RWPE2 (cell line): ENCODE measurements at regions not wholly inside any gene's neighbourhood (a gene's known extent, or its start where the extent isn't known, plus 50 kb on each side); places are given as distances from the start of the nearest gene placed in this dataset.

Source experiments
- ATAC-seq: fragments of 200-7000 bp; cut with Tn5 transposase; 3 replicates; pipeline ENCODE4 v1.9.1; 2021; ENCODE audit warnings: low read depth
- DNase-seq: peaks from one replicate; pipeline ENCODE4 v3.0.0-alpha.2; 2020; ENCODE audit warnings: low spot score
- H3K27ac ChIP-seq: fragments of 450-650 bp; 2 replicates; pipeline ENCODE4 v1.5.1; 2017; ENCODE audit warnings: mild to moderate bottlenecking; ENCODE audit not compliant: poor library complexity, severe bottlenecking
- H3K27me3 ChIP-seq: fragments of 250-450 bp; sonication (Bioruptor Pico); 2 replicates; pipeline ENCODE4 v1.5.1; 2021; ENCODE audit warnings: mild to moderate bottlenecking, moderate library complexity; ENCODE audit not compliant: insufficient read depth, poor library complexity, severe bottlenecking
- H3K36me3 ChIP-seq: fragments of 250-450 bp; sonication (Bioruptor Pico); 2 replicates; pipeline ENCODE4 v1.5.1; 2020; ENCODE audit warnings: low read depth, mild to moderate bottlenecking, moderate library complexity
- H3K4me1 ChIP-seq: fragments of 250-450 bp; sonication (Bioruptor Pico); 2 replicates; pipeline ENCODE4 v1.5.1; 2021; ENCODE audit warnings: mild to moderate bottlenecking, moderate library complexity; ENCODE audit not compliant: insufficient read depth, poor library complexity, severe bottlenecking
- H3K4me3 ChIP-seq: fragments of 250-450 bp; sonication (Bioruptor Pico); 2 replicates; pipeline ENCODE4 v1.5.1; 2021; ENCODE audit warnings: mild to moderate bottlenecking, moderate library complexity; ENCODE audit not compliant: severe bottlenecking
- H3K9me3 ChIP-seq: fragments of 250-450 bp; sonication (Bioruptor Pico); 2 replicates; pipeline ENCODE4 v1.5.1; 2021; ENCODE audit warnings: mild to moderate bottlenecking, moderate library complexity; ENCODE audit not compliant: severe bottlenecking
- TF ChIP-seq, protein P1 (sequence below): fragments of 450-650 bp; IDR thresholded peaks from one replicate; pipeline ENCODE4 v1.5.1; 2017; ENCODE audit warnings: mild to moderate bottlenecking, moderate library complexity; ENCODE audit not compliant: poor library complexity, severe bottlenecking

DNA sequence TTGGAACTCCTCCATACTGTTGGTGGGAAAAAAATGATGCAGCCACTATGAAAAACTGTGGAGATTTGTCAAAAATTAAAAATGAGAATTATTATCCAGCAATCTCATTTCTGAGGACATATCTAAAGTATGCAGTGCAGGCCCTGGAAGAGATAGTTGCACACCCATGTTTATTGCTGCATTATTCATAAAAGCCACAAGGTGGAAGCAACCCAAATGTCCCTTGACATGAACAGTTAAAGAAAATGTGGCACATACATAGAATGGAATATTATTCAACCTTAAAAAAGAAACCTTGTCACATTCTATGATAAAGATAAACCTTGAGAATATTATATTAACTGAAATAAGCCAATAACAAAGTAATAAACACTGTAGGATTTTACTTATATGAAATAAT lies 80.9 kb upstream of the ARHGEF26 start:
- H3K27me3 ChIP-seq: no peaks in the 10 kb centered on the region
- TF ChIP-seq, protein P1, sequence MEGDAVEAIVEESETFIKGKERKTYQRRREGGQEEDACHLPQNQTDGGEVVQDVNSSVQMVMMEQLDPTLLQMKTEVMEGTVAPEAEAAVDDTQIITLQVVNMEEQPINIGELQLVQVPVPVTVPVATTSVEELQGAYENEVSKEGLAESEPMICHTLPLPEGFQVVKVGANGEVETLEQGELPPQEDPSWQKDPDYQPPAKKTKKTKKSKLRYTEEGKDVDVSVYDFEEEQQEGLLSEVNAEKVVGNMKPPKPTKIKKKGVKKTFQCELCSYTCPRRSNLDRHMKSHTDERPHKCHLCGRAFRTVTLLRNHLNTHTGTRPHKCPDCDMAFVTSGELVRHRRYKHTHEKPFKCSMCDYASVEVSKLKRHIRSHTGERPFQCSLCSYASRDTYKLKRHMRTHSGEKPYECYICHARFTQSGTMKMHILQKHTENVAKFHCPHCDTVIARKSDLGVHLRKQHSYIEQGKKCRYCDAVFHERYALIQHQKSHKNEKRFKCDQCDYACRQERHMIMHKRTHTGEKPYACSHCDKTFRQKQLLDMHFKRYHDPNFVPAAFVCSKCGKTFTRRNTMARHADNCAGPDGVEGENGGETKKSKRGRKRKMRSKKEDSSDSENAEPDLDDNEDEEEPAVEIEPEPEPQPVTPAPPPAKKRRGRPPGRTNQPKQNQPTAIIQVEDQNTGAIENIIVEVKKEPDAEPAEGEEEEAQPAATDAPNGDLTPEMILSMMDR: peak; percentile 46
- H3K4me3 ChIP-seq: no peak overlapping the region
- H3K36me3 ChIP-seq: no peaks in the 10 kb centered on the region
- no peak for DNase-seq
- ATAC-seq: peak; percentile 64
- no peaks in the 10 kb centered on the region for H3K9me3 ChIP-seq
- no peaks in the 10 kb centered on the region for H3K4me1 ChIP-seq
- H3K27ac ChIP-seq: no peak overlapping the region

DNA sequence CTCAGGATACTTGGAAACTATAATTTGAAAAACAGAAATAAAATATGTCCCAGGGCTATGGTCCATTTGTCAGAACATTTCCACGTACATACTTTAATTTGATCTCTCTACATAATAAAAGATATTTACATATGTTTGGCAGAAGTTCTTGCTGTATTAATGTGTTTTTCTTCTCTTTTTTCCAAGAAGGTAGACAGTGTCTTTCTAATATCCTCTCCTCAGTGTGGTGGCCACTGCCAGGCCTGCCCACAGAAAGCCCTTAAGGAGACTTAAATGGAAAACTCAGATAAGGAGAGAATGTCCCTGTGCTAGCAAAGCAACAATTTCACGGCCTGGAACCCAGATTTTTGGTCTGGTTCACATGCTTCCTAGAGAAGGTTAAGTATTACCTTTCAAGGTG lies 76.5 kb upstream of the ARHGEF26 start:
- no peak overlapping the region for H3K4me3 ChIP-seq
- no peaks in the 10 kb centered on the region for H3K27me3 ChIP-seq
- ATAC-seq (no peak), DNase-seq (no peak)
- H3K4me1 ChIP-seq: no peaks in the 10 kb centered on the region
- no peaks in the 10 kb centered on the region for H3K9me3 ChIP-seq
- H3K27ac ChIP-seq: no peak overlapping the region
- no peaks in the 10 kb centered on the region for H3K36me3 ChIP-seq
- TF ChIP-seq, protein P1: no peak

DNA sequence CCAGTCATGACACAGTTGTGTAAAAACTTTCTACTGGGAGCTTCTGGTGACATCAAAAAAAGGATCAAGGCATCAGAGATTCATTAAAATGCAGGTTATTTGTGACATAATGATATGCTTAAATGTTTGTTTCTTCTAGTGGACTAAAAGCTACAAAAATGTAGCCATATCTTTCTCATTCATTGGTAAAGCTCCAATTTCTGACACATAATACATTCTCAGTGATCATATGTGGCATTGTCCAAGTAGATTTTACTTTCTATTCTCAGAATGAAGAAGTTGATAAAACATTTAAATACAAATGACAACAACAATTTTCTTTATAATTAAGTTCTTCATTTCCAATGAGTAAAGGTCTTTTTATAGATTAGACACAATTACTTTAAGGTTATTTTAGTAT lies 71.0 kb upstream of the ARHGEF26 start:
- no peaks in the 10 kb centered on the region for H3K36me3 ChIP-seq
- ATAC-seq (no peak), DNase-seq (no peak)
- no peaks in the 10 kb centered on the region for H3K27me3 ChIP-seq
- no peak overlapping the region for H3K4me3 ChIP-seq
- no peaks in the 10 kb centered on the region for H3K9me3 ChIP-seq
- no peak overlapping the region for H3K27ac ChIP-seq
- TF ChIP-seq, protein P1: no peak
- H3K4me1 ChIP-seq: no peaks in the 10 kb centered on the region

DNA sequence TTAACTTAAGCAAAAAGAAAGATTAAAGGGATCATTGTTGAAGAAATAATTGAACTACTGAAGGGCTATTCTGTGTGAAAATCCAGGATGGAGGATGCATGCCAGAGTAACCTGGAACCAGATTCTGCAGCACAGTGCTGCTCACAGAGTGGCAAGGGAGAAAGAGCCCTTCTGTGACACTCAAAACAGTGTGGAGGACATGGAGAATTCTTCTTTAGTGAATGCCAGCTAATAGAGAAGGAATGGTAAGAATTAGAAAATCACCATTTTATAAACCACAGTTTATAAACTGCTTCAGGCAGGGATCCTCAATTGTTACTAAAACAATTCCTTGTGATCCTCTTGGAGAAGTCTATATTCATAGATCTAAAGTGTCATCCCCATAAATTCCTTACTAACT lies 70.4 kb upstream of the ARHGEF26 start:
- Histone ChIP-seq H3K4me1 (no peaks in the 10 kb centered on the region), H3K27me3 (no peaks in the 10 kb centered on the region), H3K4me3 (no peak overlapping the region), H3K27ac (no peak overlapping the region), H3K36me3 (no peaks in the 10 kb centered on the region), H3K9me3 (no peaks in the 10 kb centered on the region)
- TF ChIP-seq, protein P1: no peak
- no peak for DNase-seq
- ATAC-seq: no peak

DNA sequence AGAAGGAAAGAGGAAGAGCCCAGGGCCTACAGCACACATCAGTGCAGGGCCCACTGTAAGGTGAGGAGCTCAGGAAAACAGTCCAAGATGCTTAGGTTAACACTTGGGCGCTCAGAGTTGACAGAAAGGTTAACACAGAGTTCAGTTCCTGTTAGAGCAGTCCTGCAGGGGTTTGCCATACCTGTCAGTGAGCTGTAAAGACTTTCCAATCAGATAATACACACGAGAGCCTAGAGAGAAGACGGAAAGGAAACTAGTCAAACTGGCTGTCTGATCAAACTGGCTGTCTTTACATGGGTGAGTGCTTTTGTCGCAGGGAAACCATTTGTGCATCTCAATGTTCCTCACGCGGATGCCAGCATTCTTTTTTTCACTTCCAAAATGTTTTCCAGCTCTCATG lies 61.4 kb upstream of the ARHGEF26 start:
- ATAC-seq (no peak), DNase-seq (no peak)
- TF ChIP-seq, protein P1: no peak
- H3K4me1 ChIP-seq: no peaks in the 10 kb centered on the region
- no peak overlapping the region for H3K4me3 ChIP-seq
- no peaks in the 10 kb centered on the region for H3K27me3 ChIP-seq
- no peaks in the 10 kb centered on the region for H3K36me3 ChIP-seq
- H3K9me3 ChIP-seq: no peaks in the 10 kb centered on the region
- no peak overlapping the region for H3K27ac ChIP-seq
